ENCODE measurements at regions not wholly inside any gene's neighbourhood (a gene's known extent, or its start where the extent isn't known, plus 50 kb on each side); places are given as distances from the start of the nearest gene placed in this dataset.

GRCh38 chr1:18572022-18572880 is 58.4 kb upstream of the PAX7 start:
- H4K20me1 ChIP-seq (ENCODE audit: insufficient read depth, low read length): no peaks in the 10 kb centered on the region
- intact Hi-C loops (cut with micrococcal nuclease): no loop called here
- WGBS, 2 experiments (ENCODE audit: extremely low coverage in 2 of 2, insufficient read length in 1 of 2): no CpG with 5 or more reads among the region's 9 CpGs
- no TSS peak for BruUV-seq (replicated peaks)
- no peaks in the 10 kb centered on the region for H3K79me1 ChIP-seq (ENCODE audit: low read depth in 1 of 2, low read length in 2 of 2)
- H3K4me3 ChIP-seq (ENCODE audit: insufficient read depth, low read depth, low read length): no peak overlapping the region
- H3K27ac ChIP-seq (ENCODE audit: insufficient read depth, low read length): no peak overlapping the region
- ChIA-PET POLR2A (ENCODE audit: unreplicated experiment) (no interaction called here), CTCF (no interaction called here)
- H3K56ac ChIP-seq (ENCODE audit: extremely low read depth, insufficient read depth, low read length): no peak overlapping the region
- no peak overlapping the region for H3K9ac ChIP-seq (ENCODE audit: low read depth, low read length)
- no peak overlapping the region for H3K14ac ChIP-seq (replicated peaks; ENCODE audit: low read depth, low read length)
- no peaks in the 10 kb centered on the region; the same call in 1 of the 2 replicates for H3K27me3 ChIP-seq (ENCODE audit: control insufficient read depth, insufficient read depth, low read length)
- H3K4me2 ChIP-seq (ENCODE audit: low read depth, low read length): no peak overlapping the region
- TF ChIP-seq RCOR1 (IDR thresholded peaks at IDR 0.05; ENCODE audit: insufficient replicate concordance, low read length): no peak
- no peak for TF ChIP-seq MXI1 (IDR thresholded peaks at IDR 0.05; ENCODE audit: borderline replicate concordance, low read depth, low read length)
- no peak for TF ChIP-seq FOS (IDR thresholded peaks at IDR 0.05; ENCODE audit: low read depth, low read length)
- TF ChIP-seq CTCF (conservative IDR thresholded peaks at IDR 0.05; ENCODE audit: low read depth, low read length): no peak
- TF ChIP-seq BHLHE40 (IDR thresholded peaks at IDR 0.05; ENCODE audit: low read depth, low read length): no peak
- no peak for TF ChIP-seq RFX5 (IDR thresholded peaks at IDR 0.05; ENCODE audit: low read depth, low read length)
- no peak for TF ChIP-seq USF2 (IDR thresholded peaks at IDR 0.05; ENCODE audit: low read depth, low read length)
- no peak for TF ChIP-seq POLR2A (IDR thresholded peaks at IDR 0.05; ENCODE audit: low read depth, low read length)
- no peak overlapping the region for H4K5ac ChIP-seq (ENCODE audit: low read depth, low read length)
- no peak overlapping the region for H2BK120ac ChIP-seq (ENCODE audit: low read depth, low read length)
- no peak overlapping the region for H2BK15ac ChIP-seq (ENCODE audit: low read depth, low read length)
- no peaks in the 10 kb centered on the region for H3K9me3 ChIP-seq (ENCODE audit: control insufficient read depth, insufficient read depth, low read length)
- no peak for DNase-seq
- H2AK5ac ChIP-seq (ENCODE audit: low read depth, low read length): no peak overlapping the region
- no peak overlapping the region for H3K4ac ChIP-seq (ENCODE audit: low read depth, low read length)
- no peak overlapping the region for H2BK5ac ChIP-seq (ENCODE audit: low read depth, low read length, poor library complexity, severe bottlenecking)
- H3K9me1 ChIP-seq (ENCODE audit: insufficient read depth, low read length): no peaks in the 10 kb centered on the region
- no peaks in the 10 kb centered on the region for H3K36me3 ChIP-seq (ENCODE audit: control insufficient read depth, insufficient read depth, low read length)
- H2AK9ac ChIP-seq (replicated peaks; ENCODE audit: low read depth, low read length, poor library complexity): no peak overlapping the region
- no peak for ATAC-seq (ENCODE audit: low read depth)
- H3K23ac ChIP-seq (ENCODE audit: low read depth, low read length): no peak overlapping the region
- H3K18ac ChIP-seq (ENCODE audit: low read depth, low read length): no peak overlapping the region
- in situ Hi-C loops (cut with MboI; ENCODE audit: low sequenced_read_pairs): loop anchor here (10.0 kb wide), 1 partner anchor 917 kb away; no protein-coding TSS in a partner anchor
- peak overlapping the region; percentile 51 for H2AFZ ChIP-seq (replicated peaks; ENCODE audit: low read length, poor library complexity)
- H3K4me1 ChIP-seq (ENCODE audit: control insufficient read depth, insufficient read depth, low read length): no peaks in the 10 kb centered on the region
- no peak overlapping the region for H4K8ac ChIP-seq (ENCODE audit: low read depth in 2 of 2, low read length in 2 of 2)
- dilution Hi-C loops (cut with HindIII; ENCODE audit: low sequenced_read_pairs, unreplicated experiment): no loop called here
- no peak overlapping the region for H4K91ac ChIP-seq (ENCODE audit: insufficient read depth, low read depth, low read length)
- H2BK20ac ChIP-seq (ENCODE audit: low read depth, low read length): no peak overlapping the region
